Progenitor cell of endocrine pancreas (in vitro differentiated cells): ENCODE measurements at regions not wholly inside any gene's neighbourhood (a gene's known extent, or its start where the extent isn't known, plus 50 kb on each side); places are given as distances from the start of the nearest gene placed in this dataset.

Experiments
- DNase-seq: peaks from one replicate; pipeline ENCODE4 v3.0.0; 2021; ENCODE audit warnings: low spot score; ENCODE audit not compliant: unreplicated experiment
- H3K27ac Mint-ChIP-seq: 2 replicates; pipeline ENCODE4 v1.8.0; 2021; ENCODE audit warnings: mild to moderate bottlenecking, moderate library complexity, mixed read lengths
- H3K27me3 Mint-ChIP-seq: 2 replicates; pipeline ENCODE4 v1.8.0; 2021; ENCODE audit warnings: mixed read lengths
- H3K36me3 Mint-ChIP-seq: 2 replicates; pipeline ENCODE4 v1.8.0; 2022; ENCODE audit warnings: mixed read lengths; ENCODE audit not compliant: insufficient read depth
- H3K4me1 Mint-ChIP-seq: 2 replicates; pipeline ENCODE4 v1.8.0; 2021; ENCODE audit warnings: low read depth, mixed read lengths
- H3K4me3 Mint-ChIP-seq: 2 replicates; pipeline ENCODE4 v1.8.0; 2021; ENCODE audit warnings: low read depth, mild to moderate bottlenecking, moderate library complexity, mixed read lengths
- H3K9me3 Mint-ChIP-seq: 2 replicates; pipeline ENCODE4 v1.8.0; 2021; ENCODE audit warnings: low read depth, mixed read lengths
- TF ChIP-seq, protein P1 (sequence below): fragments of 200-600 bp; sonication (generic); IDR thresholded peaks from one replicate; pipeline ENCODE4 v1.5.0; 2021; ENCODE audit warnings: antibody characterized with exemption, mild to moderate bottlenecking; ENCODE audit not compliant: unreplicated experiment

GRCh38 chr7:41568135-41568534, 134.8 kb downstream of the INHBA start:
- no peak for DNase-seq
- TF ChIP-seq, protein P1, sequence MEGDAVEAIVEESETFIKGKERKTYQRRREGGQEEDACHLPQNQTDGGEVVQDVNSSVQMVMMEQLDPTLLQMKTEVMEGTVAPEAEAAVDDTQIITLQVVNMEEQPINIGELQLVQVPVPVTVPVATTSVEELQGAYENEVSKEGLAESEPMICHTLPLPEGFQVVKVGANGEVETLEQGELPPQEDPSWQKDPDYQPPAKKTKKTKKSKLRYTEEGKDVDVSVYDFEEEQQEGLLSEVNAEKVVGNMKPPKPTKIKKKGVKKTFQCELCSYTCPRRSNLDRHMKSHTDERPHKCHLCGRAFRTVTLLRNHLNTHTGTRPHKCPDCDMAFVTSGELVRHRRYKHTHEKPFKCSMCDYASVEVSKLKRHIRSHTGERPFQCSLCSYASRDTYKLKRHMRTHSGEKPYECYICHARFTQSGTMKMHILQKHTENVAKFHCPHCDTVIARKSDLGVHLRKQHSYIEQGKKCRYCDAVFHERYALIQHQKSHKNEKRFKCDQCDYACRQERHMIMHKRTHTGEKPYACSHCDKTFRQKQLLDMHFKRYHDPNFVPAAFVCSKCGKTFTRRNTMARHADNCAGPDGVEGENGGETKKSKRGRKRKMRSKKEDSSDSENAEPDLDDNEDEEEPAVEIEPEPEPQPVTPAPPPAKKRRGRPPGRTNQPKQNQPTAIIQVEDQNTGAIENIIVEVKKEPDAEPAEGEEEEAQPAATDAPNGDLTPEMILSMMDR: no peak
- Mint-ChIP-seq H3K9me3 (no peaks in the 10 kb centered on the region), H3K4me3 (no peak overlapping the region), H3K27me3 (no peaks in the 10 kb centered on the region), H3K4me1 (peaks cover 3% of the 10 kb centered on the region), H3K27ac (no peak overlapping the region), H3K36me3 (no peaks in the 10 kb centered on the region)

- Mint-ChIP-seq H3K36me3 (no peaks in the 10 kb centered on the region), H3K27me3 (peaks cover under 1% of the 10 kb centered on the region), H3K27ac (no peak overlapping the region), H3K9me3 (no peaks in the 10 kb centered on the region), H3K4me1 (peaks cover 3% of the 10 kb centered on the region), H3K4me3 (no peak overlapping the region)
- DNase-seq: no peak
- TF ChIP-seq, protein P1: no peak
Observed at GRCh38 chr7:41567731-41568114, 135.2 kb downstream of the INHBA start.

DNA sequence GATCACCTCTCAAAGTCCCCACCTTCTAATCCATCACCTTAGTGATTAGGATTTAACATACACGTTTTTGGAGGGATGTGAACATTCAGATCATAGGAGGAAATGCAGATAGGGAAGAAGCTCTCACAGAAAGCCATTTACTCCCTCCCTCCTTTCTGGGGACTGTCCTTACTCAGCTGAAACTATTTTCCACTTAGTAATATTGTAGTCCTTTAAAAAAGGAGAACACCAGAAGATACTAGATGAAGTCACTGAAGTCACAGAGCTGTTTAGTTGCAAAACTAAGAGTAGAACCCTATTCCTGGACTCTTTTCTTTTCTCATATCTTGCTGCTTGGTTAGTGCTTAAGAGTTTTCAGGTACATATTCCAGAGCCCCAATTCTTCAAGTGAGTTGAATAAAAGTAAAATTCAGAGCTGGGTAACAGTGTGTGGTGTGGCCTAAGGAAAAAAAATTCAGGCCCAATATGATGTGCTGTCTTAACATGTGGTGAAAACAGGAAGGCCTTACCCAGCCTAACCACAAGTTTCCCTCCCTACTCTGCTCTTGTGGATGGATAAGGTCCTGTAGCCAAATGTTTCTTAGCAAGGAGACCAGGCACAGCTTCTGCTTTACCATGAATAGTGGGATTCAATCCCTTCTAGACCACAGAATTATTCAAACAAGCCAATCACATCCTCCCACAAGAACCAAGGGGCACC, 135.7 kb downstream of the INHBA start:
- Mint-ChIP-seq H3K4me3 (no peak overlapping the region), H3K4me1 (peaks cover 3% of the 10 kb centered on the region), H3K9me3 (no peaks in the 10 kb centered on the region), H3K27ac (no peak overlapping the region), H3K27me3 (peaks cover 3% of the 10 kb centered on the region), H3K36me3 (no peaks in the 10 kb centered on the region)
- no peak for DNase-seq
- TF ChIP-seq, protein P1: no peak

GRCh38 chr7:41566581-41566980, 136.3 kb downstream of the INHBA start:
- Mint-ChIP-seq H3K36me3 (no peaks in the 10 kb centered on the region), H3K27ac (no peak overlapping the region), H3K9me3 (no peaks in the 10 kb centered on the region), H3K27me3 (peaks cover 3% of the 10 kb centered on the region), H3K4me3 (no peak overlapping the region), H3K4me1 (peaks cover 3% of the 10 kb centered on the region)
- no peak for DNase-seq
- TF ChIP-seq, protein P1: no peak

- Mint-ChIP-seq H3K9me3 (no peaks in the 10 kb centered on the region), H3K27me3 (peaks cover 3% of the 10 kb centered on the region), H3K27ac (no peak overlapping the region), H3K36me3 (no peaks in the 10 kb centered on the region), H3K4me1 (peaks cover 1% of the 10 kb centered on the region), H3K4me3 (no peak overlapping the region)
- TF ChIP-seq, protein P1: no peak
- no peak for DNase-seq
Observed at GRCh38 chr7:41565655-41566054, 137.2 kb downstream of the INHBA start.
